GM18861 (cell line): ENCODE measurements at regions not wholly inside any gene's neighbourhood (a gene's known extent, or its start where the extent isn't known, plus 50 kb on each side); places are given as distances from the start of the nearest gene placed in this dataset.

ENCODE experiments used
- ATAC-seq: cut with Tn5 transposase; IDR thresholded peaks from one replicate; pipeline ENCODE4 v1.9.1; 2021; ENCODE audit not compliant: unreplicated experiment

GRCh38 chr5:99928490-99928889 is 606.7 kb upstream of the FAM174A start:
- no peak for ATAC-seq

GRCh38 chr5:99926463-99926862 is 608.7 kb upstream of the FAM174A start:
- ATAC-seq: peak; percentile 93

- no peak for ATAC-seq
These were observed 612.8 kb upstream of the FAM174A start for GRCh38 chr5:99922386-99922785.

GRCh38 chr5:99911971-99912370 is 623.2 kb upstream of the FAM174A start:
- no peak for ATAC-seq

GRCh38 chr5:99906776-99907175 is 628.4 kb upstream of the FAM174A start:
- no peak for ATAC-seq

- no peak for ATAC-seq
These were observed 633.2 kb upstream of the FAM174A start for GRCh38 chr5:99901972-99902371.

GRCh38 chr5:99900302-99900852 is 634.8 kb upstream of the FAM174A start:
- ATAC-seq: no peak

- no peak for ATAC-seq
These were observed 655.2 kb upstream of the FAM174A start for GRCh38 chr5:99879791-99880511.

- no peak for ATAC-seq
These were observed 656.3 kb upstream of the FAM174A start for GRCh38 chr5:99878830-99879229.

GRCh38 chr5:99866740-99867139 is 668.4 kb upstream of the FAM174A start:
- ATAC-seq: peak; percentile 97

GRCh38 chr5:99865159-99865558 is 670.0 kb upstream of the FAM174A start:
- no peak for ATAC-seq

- ATAC-seq: no peak
These were observed 699.4 kb upstream of the FAM174A start for GRCh38 chr5:99835791-99836190.

- no peak for ATAC-seq
These were observed 708.0 kb upstream of the FAM174A start for GRCh38 chr5:99827136-99827535.

- ATAC-seq: no peak
These were observed 717.4 kb upstream of the FAM174A start for GRCh38 chr5:99817796-99818195.

GRCh38 chr5:99814321-99815063 is 720.7 kb upstream of the FAM174A start:
- no peak for ATAC-seq

GRCh38 chr5:99808657-99809230 is 726.4 kb upstream of the FAM174A start:
- ATAC-seq: no peak

GRCh38 chr5:99807346-99807745 is 727.8 kb upstream of the FAM174A start:
- no peak for ATAC-seq

GRCh38 chr5:99795031-99795430 is 740.1 kb upstream of the FAM174A start:
- no peak for ATAC-seq

GRCh38 chr5:99788482-99788881 is 746.7 kb upstream of the FAM174A start:
- ATAC-seq: no peak

- ATAC-seq: no peak
These were observed 760.0 kb upstream of the FAM174A start for GRCh38 chr5:99775189-99775588.

- no peak for ATAC-seq
These were observed 761.9 kb upstream of the FAM174A start for GRCh38 chr5:99773290-99773689.

- no peak for ATAC-seq
These were observed 763.9 kb upstream of the FAM174A start for GRCh38 chr5:99771296-99771695.
